Neural cell (in vitro differentiated cells): ENCODE measurements at regions not wholly inside any gene's neighbourhood (a gene's known extent, or its start where the extent isn't known, plus 50 kb on each side); places are given as distances from the start of the nearest gene placed in this dataset.

Source experiments
- H2AFZ ChIP-seq: fragments of 200-600, 300-800 bp; sonication (generic), shearing (Covaris generic); 2 replicates; pipeline ENCODE4 v1.6.0; 2014; ENCODE audit warnings: low read depth, mild to moderate bottlenecking, antibody characterized with exemption, low read length, moderate library complexity
- H3F3A ChIP-seq: fragments of 200-600 bp; shearing (Covaris generic); 2 replicates; pipeline ENCODE4 v1.6.1; 2016; ENCODE audit warnings: mild to moderate bottlenecking, moderate library complexity, mixed read lengths, antibody characterized with exemption, low read length; ENCODE audit not compliant: insufficient read depth, poor library complexity, severe bottlenecking
- H3K27ac ChIP-seq: fragments of 200-600, 300-800 bp; sonication (generic), shearing (Covaris generic); 2 replicates; pipeline ENCODE4 v1.5.1; 2014; ENCODE audit warnings: mild to moderate bottlenecking, low read length, moderate library complexity
- H3K27me3 ChIP-seq: fragments of 300-800, 200-600 bp; sonication (generic), shearing (Covaris generic); 2 replicates; pipeline ENCODE4 v1.6.0; 2014; ENCODE audit warnings: mild to moderate bottlenecking, low read depth, low read length, moderate library complexity; ENCODE audit not compliant: insufficient read depth
- H3K36me3 ChIP-seq: fragments of 300-800, 200-600 bp; sonication (generic), shearing (Covaris generic); 2 replicates; pipeline ENCODE4 v1.5.1; 2014; ENCODE audit warnings: mild to moderate bottlenecking, antibody characterized with exemption, low read length, moderate library complexity; ENCODE audit not compliant: insufficient read depth
- H3K4me2 ChIP-seq: fragments of 300-800, 200-600 bp; sonication (generic), shearing (Covaris generic); 2 replicates; pipeline ENCODE4 v1.6.0; 2014; ENCODE audit warnings: mild to moderate bottlenecking, low read length
- H3K4me3 ChIP-seq: fragments of 300-800, 200-600 bp; sonication (generic), shearing (Covaris generic); 2 replicates; pipeline ENCODE4 v1.5.1; 2014; ENCODE audit warnings: mild to moderate bottlenecking, low read length, moderate library complexity
- H3K79me2 ChIP-seq: fragments of 200-600 bp; shearing (Covaris generic); replicated peaks from 2 replicates; pipeline ENCODE4 v1.6.0; 2014; ENCODE audit warnings: mild to moderate bottlenecking, low read length, moderate library complexity; ENCODE audit not compliant: insufficient read depth
- H3K9ac ChIP-seq: fragments of 300-800, 200-600 bp; sonication (generic), shearing (Covaris generic); 2 replicates; pipeline ENCODE4 v1.6.1; 2016; ENCODE audit warnings: mild to moderate bottlenecking, low read length, mixed read lengths
- H3K9me2 ChIP-seq: fragments of 200-600 bp; shearing (Covaris generic); 2 replicates; pipeline ENCODE4 v1.6.1; 2016; ENCODE audit warnings: mild to moderate bottlenecking, low read length, mixed read lengths; ENCODE audit not compliant: insufficient read depth
- H3K9me3 ChIP-seq: fragments of 200-600, 300-800 bp; sonication (generic), shearing (Covaris generic); 2 replicates; pipeline ENCODE4 v1.6.1; 2016; ENCODE audit warnings: mild to moderate bottlenecking, mixed run types, low read length, moderate library complexity, mixed read lengths
- H4K20me1 ChIP-seq: fragments of 200-600 bp; shearing (Covaris generic); 2 replicates; pipeline ENCODE4 v1.6.1; 2016; ENCODE audit warnings: mild to moderate bottlenecking, mixed run types; ENCODE audit not compliant: insufficient read depth
- EP300 ChIP-seq: fragments of 450-650 bp; conservative IDR thresholded peaks from 2 replicates; pipeline ENCODE4 v1.6.1; 2014; ENCODE audit warnings: antibody characterized with exemption, mild to moderate bottlenecking, moderate library complexity; ENCODE audit not compliant: poor library complexity, severe bottlenecking
- MXI1 ChIP-seq: fragments of 450-650 bp; conservative IDR thresholded peaks from 2 replicates; pipeline ENCODE4 v1.6.1; 2014; ENCODE audit warnings: antibody characterized with exemption, mild to moderate bottlenecking; ENCODE audit not compliant: poor library complexity, severe bottlenecking
- POLR2AphosphoS5 ChIP-seq: IDR thresholded peaks from 2 replicates; pipeline ENCODE4 v1.6.1; 2012
- RAD21 ChIP-seq: fragments of 450-650 bp; conservative IDR thresholded peaks from 2 replicates; pipeline ENCODE4 v1.6.1; 2014; ENCODE audit warnings: antibody characterized with exemption, mild to moderate bottlenecking, moderate library complexity
- SMC3 ChIP-seq: fragments of 450-650 bp; conservative IDR thresholded peaks from 2 replicates; pipeline ENCODE4 v1.6.1; 2014; ENCODE audit warnings: antibody characterized with exemption, mild to moderate bottlenecking, moderate library complexity; ENCODE audit not compliant: poor library complexity
- TAF1 ChIP-seq: IDR thresholded peaks from 2 replicates; pipeline ENCODE4 v1.6.1; 2012; ENCODE audit warnings: low read depth
- TF ChIP-seq, protein P1 (sequence below): fragments of 450-650 bp; IDR thresholded peaks from 2 replicates; pipeline ENCODE4 v1.5.1; 2014; ENCODE audit warnings: antibody characterized with exemption, mild to moderate bottlenecking, moderate library complexity; ENCODE audit not compliant: poor library complexity, severe bottlenecking
- TF ChIP-seq, protein P2 (sequence below): IDR thresholded peaks from 2 replicates; pipeline ENCODE4 v1.6.1; 2012; ENCODE audit warnings: borderline replicate concordance

- H3K4me2 ChIP-seq = no peak overlapping the region
- H3K4me3 ChIP-seq = no peak overlapping the region
- H3K79me2 ChIP-seq = no peaks in the 10 kb centered on the region
- TF ChIP-seq, protein P1, sequence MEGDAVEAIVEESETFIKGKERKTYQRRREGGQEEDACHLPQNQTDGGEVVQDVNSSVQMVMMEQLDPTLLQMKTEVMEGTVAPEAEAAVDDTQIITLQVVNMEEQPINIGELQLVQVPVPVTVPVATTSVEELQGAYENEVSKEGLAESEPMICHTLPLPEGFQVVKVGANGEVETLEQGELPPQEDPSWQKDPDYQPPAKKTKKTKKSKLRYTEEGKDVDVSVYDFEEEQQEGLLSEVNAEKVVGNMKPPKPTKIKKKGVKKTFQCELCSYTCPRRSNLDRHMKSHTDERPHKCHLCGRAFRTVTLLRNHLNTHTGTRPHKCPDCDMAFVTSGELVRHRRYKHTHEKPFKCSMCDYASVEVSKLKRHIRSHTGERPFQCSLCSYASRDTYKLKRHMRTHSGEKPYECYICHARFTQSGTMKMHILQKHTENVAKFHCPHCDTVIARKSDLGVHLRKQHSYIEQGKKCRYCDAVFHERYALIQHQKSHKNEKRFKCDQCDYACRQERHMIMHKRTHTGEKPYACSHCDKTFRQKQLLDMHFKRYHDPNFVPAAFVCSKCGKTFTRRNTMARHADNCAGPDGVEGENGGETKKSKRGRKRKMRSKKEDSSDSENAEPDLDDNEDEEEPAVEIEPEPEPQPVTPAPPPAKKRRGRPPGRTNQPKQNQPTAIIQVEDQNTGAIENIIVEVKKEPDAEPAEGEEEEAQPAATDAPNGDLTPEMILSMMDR = no peak
- TF ChIP-seq SMC3 (no peak), EP300 (no peak), POLR2AphosphoS5 (no peak), MXI1 (no peak), TAF1 (no peak)
- TF ChIP-seq, protein P2, sequence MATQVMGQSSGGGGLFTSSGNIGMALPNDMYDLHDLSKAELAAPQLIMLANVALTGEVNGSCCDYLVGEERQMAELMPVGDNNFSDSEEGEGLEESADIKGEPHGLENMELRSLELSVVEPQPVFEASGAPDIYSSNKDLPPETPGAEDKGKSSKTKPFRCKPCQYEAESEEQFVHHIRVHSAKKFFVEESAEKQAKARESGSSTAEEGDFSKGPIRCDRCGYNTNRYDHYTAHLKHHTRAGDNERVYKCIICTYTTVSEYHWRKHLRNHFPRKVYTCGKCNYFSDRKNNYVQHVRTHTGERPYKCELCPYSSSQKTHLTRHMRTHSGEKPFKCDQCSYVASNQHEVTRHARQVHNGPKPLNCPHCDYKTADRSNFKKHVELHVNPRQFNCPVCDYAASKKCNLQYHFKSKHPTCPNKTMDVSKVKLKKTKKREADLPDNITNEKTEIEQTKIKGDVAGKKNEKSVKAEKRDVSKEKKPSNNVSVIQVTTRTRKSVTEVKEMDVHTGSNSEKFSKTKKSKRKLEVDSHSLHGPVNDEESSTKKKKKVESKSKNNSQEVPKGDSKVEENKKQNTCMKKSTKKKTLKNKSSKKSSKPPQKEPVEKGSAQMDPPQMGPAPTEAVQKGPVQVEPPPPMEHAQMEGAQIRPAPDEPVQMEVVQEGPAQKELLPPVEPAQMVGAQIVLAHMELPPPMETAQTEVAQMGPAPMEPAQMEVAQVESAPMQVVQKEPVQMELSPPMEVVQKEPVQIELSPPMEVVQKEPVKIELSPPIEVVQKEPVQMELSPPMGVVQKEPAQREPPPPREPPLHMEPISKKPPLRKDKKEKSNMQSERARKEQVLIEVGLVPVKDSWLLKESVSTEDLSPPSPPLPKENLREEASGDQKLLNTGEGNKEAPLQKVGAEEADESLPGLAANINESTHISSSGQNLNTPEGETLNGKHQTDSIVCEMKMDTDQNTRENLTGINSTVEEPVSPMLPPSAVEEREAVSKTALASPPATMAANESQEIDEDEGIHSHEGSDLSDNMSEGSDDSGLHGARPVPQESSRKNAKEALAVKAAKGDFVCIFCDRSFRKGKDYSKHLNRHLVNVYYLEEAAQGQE = no peak
- no peaks in the 10 kb centered on the region for H3F3A ChIP-seq
- H3K36me3 ChIP-seq = no peaks in the 10 kb centered on the region
- H3K27ac ChIP-seq = no peak overlapping the region
- H3K9me3 ChIP-seq = no peaks in the 10 kb centered on the region
- H4K20me1 ChIP-seq = no peaks in the 10 kb centered on the region
- H3K27me3 ChIP-seq = no peaks in the 10 kb centered on the region
- no peak overlapping the region for H3K9ac ChIP-seq
- H3K9me2 ChIP-seq = no peaks in the 10 kb centered on the region
- H2AFZ ChIP-seq = no peak overlapping the region
Measured at GRCh38 chr10:25707976-25708671, 225.9 kb upstream of the MYO3A start.

- no peaks in the 10 kb centered on the region for H3F3A ChIP-seq
- no peaks in the 10 kb centered on the region for H3K9me3 ChIP-seq
- H3K27ac ChIP-seq = no peak overlapping the region
- no peak overlapping the region for H2AFZ ChIP-seq
- TF ChIP-seq TAF1 = no peak
- TF ChIP-seq POLR2AphosphoS5 = no peak
- TF ChIP-seq, protein P2 = no peak
- no peak for TF ChIP-seq RAD21
- H3K27me3 ChIP-seq = no peaks in the 10 kb centered on the region
- no peaks in the 10 kb centered on the region for H3K36me3 ChIP-seq
- H4K20me1 ChIP-seq = no peaks in the 10 kb centered on the region
- no peak overlapping the region for H3K9ac ChIP-seq
- no peaks in the 10 kb centered on the region for H3K79me2 ChIP-seq
- H3K4me3 ChIP-seq = no peak overlapping the region
- H3K4me2 ChIP-seq = no peak overlapping the region
- H3K9me2 ChIP-seq = no peaks in the 10 kb centered on the region
Measured at GRCh38 chr10:25713894-25714240, 220.2 kb upstream of the MYO3A start.
